GM19395 (cell line): ENCODE measurements at regions not wholly inside any gene's neighbourhood (a gene's known extent, or its start where the extent isn't known, plus 50 kb on each side); places are given as distances from the start of the nearest gene placed in this dataset.

Source experiments
- ATAC-seq: cut with Tn5 transposase; IDR thresholded peaks from one replicate; pipeline ENCODE4 v1.9.1; 2021; ENCODE audit warnings: mild to moderate bottlenecking, moderate library complexity; ENCODE audit not compliant: unreplicated experiment

GRCh38 chr18:47418746-47419145 is 167.3 kb upstream of the SKOR2 start:
- no peak for ATAC-seq

GRCh38 chr18:47417807-47418206 is 166.3 kb upstream of the SKOR2 start:
- ATAC-seq: no peak

GRCh38 chr18:47415881-47416280 is 164.4 kb upstream of the SKOR2 start:
- ATAC-seq: no peak

GRCh38 chr18:47413327-47413726 is 161.9 kb upstream of the SKOR2 start:
- ATAC-seq: no peak

- no peak for ATAC-seq
Measured at GRCh38 chr18:47412924-47413323, 161.5 kb upstream of the SKOR2 start.

- ATAC-seq: no peak
Measured at GRCh38 chr18:47411159-47411558, 159.7 kb upstream of the SKOR2 start.

- no peak for ATAC-seq
Measured at GRCh38 chr18:47410139-47410538, 158.7 kb upstream of the SKOR2 start.

GRCh38 chr18:47409519-47409918 is 158.1 kb upstream of the SKOR2 start:
- no peak for ATAC-seq

GRCh38 chr18:47407736-47408135 is 156.3 kb upstream of the SKOR2 start:
- ATAC-seq: no peak

- no peak for ATAC-seq
Measured at GRCh38 chr18:47404845-47405244, 153.4 kb upstream of the SKOR2 start.

GRCh38 chr18:47403949-47404348 is 152.5 kb upstream of the SKOR2 start:
- ATAC-seq: no peak

GRCh38 chr18:47403317-47403716 is 151.9 kb upstream of the SKOR2 start:
- ATAC-seq: no peak

- no peak for ATAC-seq
Measured at GRCh38 chr18:47399475-47399874, 148.0 kb upstream of the SKOR2 start.

- no peak for ATAC-seq
Measured at GRCh38 chr18:47397671-47398319, 146.3 kb upstream of the SKOR2 start.

- no peak for ATAC-seq
Measured at GRCh38 chr18:47391665-47392064, 140.2 kb upstream of the SKOR2 start.

GRCh38 chr18:47390410-47391024 is 139.1 kb upstream of the SKOR2 start:
- ATAC-seq: no peak

GRCh38 chr18:47389210-47389609 is 137.8 kb upstream of the SKOR2 start:
- no peak for ATAC-seq

- ATAC-seq: no peak
Measured at GRCh38 chr18:47387864-47388263, 136.4 kb upstream of the SKOR2 start.

GRCh38 chr18:47383729-47384128 is 132.3 kb upstream of the SKOR2 start:
- ATAC-seq: no peak

GRCh38 chr18:47381975-47382570 is 130.6 kb upstream of the SKOR2 start:
- ATAC-seq: no peak

GRCh38 chr18:47380153-47380552 is 128.7 kb upstream of the SKOR2 start:
- no peak for ATAC-seq

- no peak for ATAC-seq
Measured at GRCh38 chr18:47373465-47373864, 122.0 kb upstream of the SKOR2 start.
